ENCODE measurements at regions not wholly inside any gene's neighbourhood (a gene's known extent, or its start where the extent isn't known, plus 50 kb on each side); places are given as distances from the start of the nearest gene placed in this dataset.
"Not testable (repeated sequence)": the region's sequence is repeated elsewhere in the genome, so short reads cannot be mapped to it uniquely, and the experiment has no call there.

DNA sequence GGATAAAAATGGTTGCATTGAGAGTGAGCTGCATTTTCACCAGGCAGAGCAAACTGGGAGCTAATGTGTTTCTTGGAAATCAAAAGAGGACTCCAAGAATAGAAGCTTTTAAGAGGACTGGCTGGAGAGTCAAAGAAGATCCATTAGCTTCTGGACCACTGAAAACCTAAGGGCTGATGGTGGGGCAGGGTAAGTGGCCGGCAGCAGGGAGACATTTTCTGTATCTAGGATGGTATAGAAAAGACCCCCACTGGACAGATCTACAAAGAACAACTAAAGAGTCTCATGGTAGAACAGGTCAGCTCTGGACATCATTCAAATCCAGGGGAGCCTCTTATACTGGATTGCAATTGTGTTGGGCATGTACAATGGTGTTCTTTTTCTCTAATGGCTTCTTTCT lies 262.3 kb downstream of the PTGER3 start:
- Histone ChIP-seq H2AFZ (ENCODE audit: low read length) (no peak overlapping the region), H3K4me2 (ENCODE audit: insufficient read depth, low read length, poor library complexity, severe bottlenecking) (no peak overlapping the region), H4K91ac (ENCODE audit: low read depth, low read length, poor library complexity) (no peak overlapping the region), H4K8ac (ENCODE audit: low read depth, low read length) (no peak overlapping the region), H3K18ac (ENCODE audit: low read length) (no peak overlapping the region), H2BK12ac (ENCODE audit: low read length) (no peak overlapping the region), H3K4ac (ENCODE audit: low read length) (no peak overlapping the region), H3K4me3 (ENCODE audit: low read length in 2 of 2) (no peak overlapping the region), H3K27me3 (ENCODE audit: control insufficient read depth in 3 of 3, insufficient read depth in 3 of 3, low read depth in 1 of 3, low read length in 3 of 3) (no peaks in the 10 kb centered on the region), H3K79me1 (ENCODE audit: low read depth, low read length) (no peaks in the 10 kb centered on the region), H3K27ac (replicated peaks; ENCODE audit: low read length) (no peak overlapping the region), H2BK120ac (ENCODE audit: low read depth, low read length) (no peak overlapping the region), H3K4me1 (ENCODE audit: control insufficient read depth in 2 of 2, insufficient read depth in 1 of 2, low read depth in 1 of 2, low read length in 2 of 2) (no peaks in the 10 kb centered on the region), H3K23ac (ENCODE audit: low read depth, low read length, poor library complexity) (no peak overlapping the region), H2BK15ac (ENCODE audit: low read length) (no peak overlapping the region), H2AK5ac (ENCODE audit: low read depth, low read length) (no peak overlapping the region), H3K9me3 (replicated peaks in 1 of 2; ENCODE audit: control insufficient read depth in 2 of 2, insufficient read depth in 1 of 2, low read depth in 1 of 2, low read length in 2 of 2) (no peaks in the 10 kb centered on the region), H3K9ac (ENCODE audit: low read depth, low read length, poor library complexity) (no peak overlapping the region), H2BK5ac (ENCODE audit: low read length) (no peak overlapping the region), H3K36me3 (replicated peaks in 1 of 2; ENCODE audit: control insufficient read depth in 2 of 2, insufficient read depth in 2 of 2, low read length in 2 of 2) (no peaks in the 10 kb centered on the region), H3K14ac (ENCODE audit: low read length) (no peak overlapping the region)
- no CpG with 5 or more reads among the region's 1 CpG for WGBS, 2 donors (ENCODE audit: extremely low coverage in 2 of 2, insufficient read length in 2 of 2, insufficient replicate concordance in 1 of 2)
- no peak for DNase-seq (ENCODE audit: low spot score)

DNA sequence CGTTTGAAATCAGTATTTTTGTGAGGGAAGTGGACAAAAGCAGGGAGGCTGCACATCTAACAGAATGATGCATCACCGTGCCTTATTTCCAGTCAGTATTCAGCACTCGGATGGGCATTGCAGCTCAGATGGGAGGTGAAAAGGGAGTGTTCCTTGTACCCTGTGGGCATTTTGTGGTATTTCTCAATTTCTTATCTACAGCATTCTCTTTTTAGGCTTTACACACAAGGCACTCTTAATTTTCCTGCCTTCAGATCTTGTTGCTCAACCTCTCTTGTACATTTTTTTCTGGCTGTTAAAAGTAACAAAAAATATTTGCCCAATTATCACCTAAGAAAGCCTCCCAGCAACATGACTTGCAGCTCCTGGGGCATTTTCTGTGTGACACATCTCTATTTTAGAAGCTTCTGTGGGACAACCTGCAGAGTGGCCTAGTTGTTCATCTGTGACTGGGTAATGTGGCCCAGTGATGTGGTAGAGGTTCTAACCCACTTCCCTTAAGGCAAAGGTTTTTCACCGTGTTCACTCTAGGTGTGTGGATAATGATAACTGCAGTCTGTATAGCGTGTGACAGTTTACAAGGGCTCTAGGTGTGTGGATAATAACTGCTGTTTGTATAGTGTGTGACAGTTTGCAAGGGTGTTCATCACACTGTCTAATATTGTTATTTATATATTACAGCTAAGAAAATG lies 257.2 kb downstream of the PTGER3 start:
- H3K23ac ChIP-seq (ENCODE audit: low read depth, low read length, poor library complexity): no peak overlapping the region
- no peak overlapping the region for H4K91ac ChIP-seq (ENCODE audit: low read depth, low read length, poor library complexity)
- no peak overlapping the region for H2BK5ac ChIP-seq (ENCODE audit: low read length)
- H2BK12ac ChIP-seq (ENCODE audit: low read length): no peak overlapping the region
- H3K9ac ChIP-seq (ENCODE audit: low read depth, low read length, poor library complexity): no peak overlapping the region
- no peak overlapping the region for H2BK15ac ChIP-seq (ENCODE audit: low read length)
- no peaks in the 10 kb centered on the region for H3K79me1 ChIP-seq (ENCODE audit: low read depth, low read length)
- no peaks in the 10 kb centered on the region for H3K36me3 ChIP-seq (replicated peaks in 1 of 2; ENCODE audit: control insufficient read depth in 2 of 2, insufficient read depth in 2 of 2, low read length in 2 of 2)
- H2BK120ac ChIP-seq (ENCODE audit: low read depth, low read length): no peak overlapping the region
- WGBS, 2 donors (ENCODE audit: extremely low coverage in 2 of 2, insufficient read length in 2 of 2, insufficient replicate concordance in 1 of 2): no CpG with 5 or more reads among the region's 5 CpGs
- no peaks in the 10 kb centered on the region for H3K4me1 ChIP-seq (ENCODE audit: control insufficient read depth in 2 of 2, insufficient read depth in 1 of 2, low read depth in 1 of 2, low read length in 2 of 2)
- H3K4me2 ChIP-seq (ENCODE audit: insufficient read depth, low read length, poor library complexity, severe bottlenecking): no peak overlapping the region
- H2AK5ac ChIP-seq (ENCODE audit: low read depth, low read length): no peak overlapping the region
- H3K9me3 ChIP-seq (replicated peaks in 1 of 2; ENCODE audit: control insufficient read depth in 2 of 2, insufficient read depth in 1 of 2, low read depth in 1 of 2, low read length in 2 of 2): no peaks in the 10 kb centered on the region
- no peak overlapping the region for H3K18ac ChIP-seq (ENCODE audit: low read length)
- H3K27me3 ChIP-seq (ENCODE audit: control insufficient read depth in 3 of 3, insufficient read depth in 3 of 3, low read depth in 1 of 3, low read length in 3 of 3): no peaks in the 10 kb centered on the region
- no peak overlapping the region for H4K8ac ChIP-seq (ENCODE audit: low read depth, low read length)
- no peak overlapping the region for H3K27ac ChIP-seq (replicated peaks; ENCODE audit: low read length)
- no peak overlapping the region for H2AFZ ChIP-seq (ENCODE audit: low read length)
- no peak for DNase-seq (ENCODE audit: low spot score)
- H3K14ac ChIP-seq (ENCODE audit: low read length): no peak overlapping the region
- H3K4ac ChIP-seq (ENCODE audit: low read length): no peak overlapping the region
- H3K4me3 ChIP-seq (ENCODE audit: low read length in 2 of 2): no peak overlapping the region

- not testable (repeated sequence) for H3K27me3 ChIP-seq (ENCODE audit: control insufficient read depth in 3 of 3, insufficient read depth in 3 of 3, low read depth in 1 of 3, low read length in 3 of 3); H3K4me3 ChIP-seq (ENCODE audit: low read length in 2 of 2); H4K91ac ChIP-seq (ENCODE audit: low read depth, low read length, poor library complexity); H2BK120ac ChIP-seq (ENCODE audit: low read depth, low read length); H3K79me1 ChIP-seq (ENCODE audit: low read depth, low read length); H3K14ac ChIP-seq (ENCODE audit: low read length); H3K4me1 ChIP-seq (ENCODE audit: control insufficient read depth in 2 of 2, insufficient read depth in 1 of 2, low read depth in 1 of 2, low read length in 2 of 2); H3K9me3 ChIP-seq (replicated peaks in 1 of 2; ENCODE audit: control insufficient read depth in 2 of 2, insufficient read depth in 1 of 2, low read depth in 1 of 2, low read length in 2 of 2); H2AK5ac ChIP-seq (ENCODE audit: low read depth, low read length); H3K27ac ChIP-seq (replicated peaks; ENCODE audit: low read length); H2BK5ac ChIP-seq (ENCODE audit: low read length); H3K18ac ChIP-seq (ENCODE audit: low read length); H3K36me3 ChIP-seq (replicated peaks in 1 of 2; ENCODE audit: control insufficient read depth in 2 of 2, insufficient read depth in 2 of 2, low read length in 2 of 2); H2BK15ac ChIP-seq (ENCODE audit: low read length); H3K9ac ChIP-seq (ENCODE audit: low read depth, low read length, poor library complexity); H3K23ac ChIP-seq (ENCODE audit: low read depth, low read length, poor library complexity); H4K8ac ChIP-seq (ENCODE audit: low read depth, low read length); H2BK12ac ChIP-seq (ENCODE audit: low read length); H3K4me2 ChIP-seq (ENCODE audit: insufficient read depth, low read length, poor library complexity, severe bottlenecking); DNase-seq (ENCODE audit: low spot score); H3K4ac ChIP-seq (ENCODE audit: low read length); H2AFZ ChIP-seq (ENCODE audit: low read length)
- no CpG with 5 or more reads among the region's 1 CpG for WGBS, 2 donors (ENCODE audit: extremely low coverage in 2 of 2, insufficient read length in 2 of 2, insufficient replicate concordance in 1 of 2)
These were observed 252.6 kb downstream of the PTGER3 start for GRCh38 chr1:70795064-70795463.

- not testable (repeated sequence) for H3K4ac ChIP-seq (ENCODE audit: low read length); H2BK15ac ChIP-seq (ENCODE audit: low read length)
These were observed 251.3 kb downstream of the PTGER3 start for GRCh38 chr1:70796298-70796697.

More at GRCh38 chr1:70796298-70796697, 251.3 kb downstream of the PTGER3 start:
- H4K91ac ChIP-seq (ENCODE audit: low read depth, low read length, poor library complexity); H2BK5ac ChIP-seq (ENCODE audit: low read length); H3K4me3 ChIP-seq (ENCODE audit: low read length in 2 of 2); H2AK5ac ChIP-seq (ENCODE audit: low read depth, low read length); H3K9ac ChIP-seq (ENCODE audit: low read depth, low read length, poor library complexity); H3K4me1 ChIP-seq (ENCODE audit: control insufficient read depth in 2 of 2, insufficient read depth in 1 of 2, low read depth in 1 of 2, low read length in 2 of 2); H4K8ac ChIP-seq (ENCODE audit: low read depth, low read length); H3K14ac ChIP-seq (ENCODE audit: low read length); DNase-seq (ENCODE audit: low spot score); H2BK120ac ChIP-seq (ENCODE audit: low read depth, low read length); H3K36me3 ChIP-seq (replicated peaks in 1 of 2; ENCODE audit: control insufficient read depth in 2 of 2, insufficient read depth in 2 of 2, low read length in 2 of 2); H3K79me1 ChIP-seq (ENCODE audit: low read depth, low read length); H2BK12ac ChIP-seq (ENCODE audit: low read length); H3K4me2 ChIP-seq (ENCODE audit: insufficient read depth, low read length, poor library complexity, severe bottlenecking); H3K27ac ChIP-seq (replicated peaks; ENCODE audit: low read length); H3K9me3 ChIP-seq (replicated peaks in 1 of 2; ENCODE audit: control insufficient read depth in 2 of 2, insufficient read depth in 1 of 2, low read depth in 1 of 2, low read length in 2 of 2); H3K18ac ChIP-seq (ENCODE audit: low read length); H2AFZ ChIP-seq (ENCODE audit: low read length); H3K27me3 ChIP-seq (ENCODE audit: control insufficient read depth in 3 of 3, insufficient read depth in 3 of 3, low read depth in 1 of 3, low read length in 3 of 3); H3K23ac ChIP-seq (ENCODE audit: low read depth, low read length, poor library complexity): not testable (repeated sequence)
- WGBS, 2 donors (ENCODE audit: extremely low coverage in 2 of 2, insufficient read length in 2 of 2, insufficient replicate concordance in 1 of 2): no CpG with 5 or more reads among the region's 1 CpG
